ENCODE measurements at regions not wholly inside any gene's neighbourhood (a gene's known extent, or its start where the extent isn't known, plus 50 kb on each side); places are given as distances from the start of the nearest gene placed in this dataset.

DNA sequence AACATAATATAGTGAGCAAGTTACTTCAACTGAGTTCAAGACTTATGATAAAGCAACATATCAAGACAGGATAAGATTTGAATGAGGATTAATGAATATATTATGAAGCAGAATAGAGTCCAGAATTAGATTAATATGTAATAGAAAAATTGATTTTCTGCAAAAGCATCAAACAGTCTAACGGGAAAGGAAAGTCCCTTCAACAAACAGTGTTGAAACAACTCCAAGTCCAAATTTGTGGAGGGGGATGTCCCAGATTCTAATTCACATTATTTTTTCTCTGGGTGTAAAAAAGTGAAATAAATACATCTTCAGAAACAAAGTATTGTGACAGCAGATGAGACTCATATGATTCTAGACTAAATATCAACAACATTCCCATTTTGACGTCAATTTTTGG lies 289.7 kb downstream of the C6orf118 start:
- ATAC-seq: no peak
- no peak for TF ChIP-seq POLR2A (IDR thresholded peaks at IDR 0.05)
- TF ChIP-seq, protein P1, sequence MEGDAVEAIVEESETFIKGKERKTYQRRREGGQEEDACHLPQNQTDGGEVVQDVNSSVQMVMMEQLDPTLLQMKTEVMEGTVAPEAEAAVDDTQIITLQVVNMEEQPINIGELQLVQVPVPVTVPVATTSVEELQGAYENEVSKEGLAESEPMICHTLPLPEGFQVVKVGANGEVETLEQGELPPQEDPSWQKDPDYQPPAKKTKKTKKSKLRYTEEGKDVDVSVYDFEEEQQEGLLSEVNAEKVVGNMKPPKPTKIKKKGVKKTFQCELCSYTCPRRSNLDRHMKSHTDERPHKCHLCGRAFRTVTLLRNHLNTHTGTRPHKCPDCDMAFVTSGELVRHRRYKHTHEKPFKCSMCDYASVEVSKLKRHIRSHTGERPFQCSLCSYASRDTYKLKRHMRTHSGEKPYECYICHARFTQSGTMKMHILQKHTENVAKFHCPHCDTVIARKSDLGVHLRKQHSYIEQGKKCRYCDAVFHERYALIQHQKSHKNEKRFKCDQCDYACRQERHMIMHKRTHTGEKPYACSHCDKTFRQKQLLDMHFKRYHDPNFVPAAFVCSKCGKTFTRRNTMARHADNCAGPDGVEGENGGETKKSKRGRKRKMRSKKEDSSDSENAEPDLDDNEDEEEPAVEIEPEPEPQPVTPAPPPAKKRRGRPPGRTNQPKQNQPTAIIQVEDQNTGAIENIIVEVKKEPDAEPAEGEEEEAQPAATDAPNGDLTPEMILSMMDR (IDR thresholded peaks at IDR 0.05 in 4 of 5, conservative IDR thresholded peaks at IDR 0.05 in 1 of 5): no peak
- Histone ChIP-seq H3K4me1 (no peaks in the 10 kb centered on the region), H3K27me3 (no peaks in the 10 kb centered on the region), H3K4me3 (no peak overlapping the region), H3K36me3 (no peaks in the 10 kb centered on the region), H3K9me3 (no peaks in the 10 kb centered on the region), H3K27ac (no peak overlapping the region)
- no peak for DNase-seq
- intact Hi-C loops (cut with DNase I; ENCODE audit: low total_unique reads): no loop called here
- in situ Hi-C loops (cut with MboI; ENCODE audit: low sequenced_read_pairs in 4 of 4): no loop called here

DNA sequence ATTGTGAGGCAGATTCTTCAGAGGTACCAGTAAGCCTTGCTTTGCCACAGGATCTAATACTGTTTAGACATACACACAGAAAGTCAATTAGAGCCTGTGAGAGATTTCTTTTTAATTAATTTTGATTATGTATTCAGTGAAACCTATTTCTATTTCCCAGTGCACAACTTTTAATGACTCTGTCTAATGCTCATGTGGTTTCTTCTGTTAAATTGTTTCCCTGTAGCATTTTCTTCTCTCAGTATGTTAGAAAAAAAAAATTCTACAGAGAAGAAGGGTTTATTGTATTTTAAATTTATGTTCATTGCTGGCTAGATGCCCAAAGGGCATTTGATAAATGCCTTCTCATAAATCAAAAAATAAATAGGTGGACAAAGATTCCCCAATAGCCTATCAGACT lies 293.7 kb downstream of the C6orf118 start:
- H3K36me3 ChIP-seq: no peaks in the 10 kb centered on the region
- TF ChIP-seq, protein P1 (IDR thresholded peaks at IDR 0.05 in 4 of 5, conservative IDR thresholded peaks at IDR 0.05 in 1 of 5): no peak
- TF ChIP-seq POLR2A (IDR thresholded peaks at IDR 0.05): no peak

DNA sequence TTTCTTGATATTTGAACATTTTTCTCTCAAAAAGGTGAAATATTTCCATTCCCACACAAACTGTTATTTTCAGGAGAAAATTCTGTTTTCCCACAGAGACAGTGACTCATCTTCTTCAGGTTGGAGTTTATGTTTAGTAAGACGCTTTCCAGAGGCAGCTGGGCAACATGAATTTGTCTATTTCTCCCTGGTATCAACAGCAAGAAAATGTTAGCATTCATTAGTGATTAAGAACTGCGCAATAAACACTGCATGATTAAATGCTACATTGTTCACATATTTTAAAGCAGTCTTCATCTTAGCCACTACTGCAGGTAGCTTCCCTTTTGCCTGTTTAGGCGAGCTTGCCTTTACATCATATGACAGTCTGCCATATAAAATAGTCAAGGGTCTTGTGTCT lies 295.7 kb downstream of the C6orf118 start:
- Histone ChIP-seq H3K27ac (no peak overlapping the region), H3K4me1 (no peaks in the 10 kb centered on the region), H3K27me3 (no peaks in the 10 kb centered on the region), H3K36me3 (no peaks in the 10 kb centered on the region), H3K4me3 (no peak overlapping the region), H3K9me3 (no peaks in the 10 kb centered on the region)
- intact Hi-C loops (cut with DNase I; ENCODE audit: low total_unique reads): no loop called here
- in situ Hi-C loops (cut with MboI; ENCODE audit: low sequenced_read_pairs in 4 of 4): no loop called here
- TF ChIP-seq, protein P1 (IDR thresholded peaks at IDR 0.05 in 4 of 5, conservative IDR thresholded peaks at IDR 0.05 in 1 of 5): no peak
- TF ChIP-seq POLR2A (IDR thresholded peaks at IDR 0.05): no peak
- ATAC-seq (no peak), DNase-seq (no peak)

More for the DNA sequence above, 293.7 kb downstream of the C6orf118 start:
- Histone ChIP-seq H3K9me3 (no peaks in the 10 kb centered on the region), H3K4me3 (no peak overlapping the region), H3K27me3 (no peaks in the 10 kb centered on the region), H3K27ac (no peak overlapping the region), H3K4me1 (no peaks in the 10 kb centered on the region)
- intact Hi-C loops (cut with DNase I; ENCODE audit: low total_unique reads): no loop called here
- DNase-seq (no peak), ATAC-seq (no peak)
- in situ Hi-C loops (cut with MboI; ENCODE audit: low sequenced_read_pairs in 4 of 4): no loop called here

DNA sequence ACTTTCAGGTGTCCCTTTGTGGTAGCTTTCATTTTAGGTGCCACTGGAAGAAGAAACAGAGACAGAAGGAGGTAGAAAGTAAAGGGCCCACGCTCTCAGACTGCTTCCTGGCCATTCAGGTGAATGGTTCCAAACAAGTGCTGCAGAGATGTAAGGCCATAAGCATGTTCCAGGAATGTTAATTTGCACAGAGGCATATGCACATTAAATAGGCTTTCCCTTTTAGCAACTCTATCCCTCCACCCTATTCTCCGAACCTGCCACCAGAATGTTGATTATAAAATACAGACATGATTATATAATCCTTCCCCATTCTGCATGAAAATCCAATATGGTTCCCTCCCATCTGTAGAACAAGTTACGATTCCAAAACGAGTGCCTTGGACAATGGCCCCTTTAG lies 297.2 kb downstream of the C6orf118 start:
- in situ Hi-C loops (cut with MboI; ENCODE audit: low sequenced_read_pairs in 4 of 4): no loop called here
- ATAC-seq (no peak), DNase-seq (no peak)
- H3K4me3 ChIP-seq: no peak overlapping the region
- no peak overlapping the region for H3K27ac ChIP-seq
- H3K9me3 ChIP-seq: no peaks in the 10 kb centered on the region
- no peaks in the 10 kb centered on the region for H3K36me3 ChIP-seq
- no peaks in the 10 kb centered on the region for H3K4me1 ChIP-seq
- intact Hi-C loops (cut with DNase I; ENCODE audit: low total_unique reads): no loop called here
- H3K27me3 ChIP-seq: no peaks in the 10 kb centered on the region
- TF ChIP-seq POLR2A (IDR thresholded peaks at IDR 0.05): no peak
- TF ChIP-seq, protein P1 (IDR thresholded peaks at IDR 0.05 in 4 of 5, conservative IDR thresholded peaks at IDR 0.05 in 1 of 5): no peak

Data from gastrocnemius medialis (tissue), 4 donors.